Kidney glomerular epithelial cell (primary cell): ENCODE measurements at regions not wholly inside any gene's neighbourhood (a gene's known extent, or its start where the extent isn't known, plus 50 kb on each side); places are given as distances from the start of the nearest gene placed in this dataset.

Experiments
- DNase-seq: peaks from one replicate; lab custom pipeline; 2025; lab: John Stamatoyannopoulos, UW

DNA sequence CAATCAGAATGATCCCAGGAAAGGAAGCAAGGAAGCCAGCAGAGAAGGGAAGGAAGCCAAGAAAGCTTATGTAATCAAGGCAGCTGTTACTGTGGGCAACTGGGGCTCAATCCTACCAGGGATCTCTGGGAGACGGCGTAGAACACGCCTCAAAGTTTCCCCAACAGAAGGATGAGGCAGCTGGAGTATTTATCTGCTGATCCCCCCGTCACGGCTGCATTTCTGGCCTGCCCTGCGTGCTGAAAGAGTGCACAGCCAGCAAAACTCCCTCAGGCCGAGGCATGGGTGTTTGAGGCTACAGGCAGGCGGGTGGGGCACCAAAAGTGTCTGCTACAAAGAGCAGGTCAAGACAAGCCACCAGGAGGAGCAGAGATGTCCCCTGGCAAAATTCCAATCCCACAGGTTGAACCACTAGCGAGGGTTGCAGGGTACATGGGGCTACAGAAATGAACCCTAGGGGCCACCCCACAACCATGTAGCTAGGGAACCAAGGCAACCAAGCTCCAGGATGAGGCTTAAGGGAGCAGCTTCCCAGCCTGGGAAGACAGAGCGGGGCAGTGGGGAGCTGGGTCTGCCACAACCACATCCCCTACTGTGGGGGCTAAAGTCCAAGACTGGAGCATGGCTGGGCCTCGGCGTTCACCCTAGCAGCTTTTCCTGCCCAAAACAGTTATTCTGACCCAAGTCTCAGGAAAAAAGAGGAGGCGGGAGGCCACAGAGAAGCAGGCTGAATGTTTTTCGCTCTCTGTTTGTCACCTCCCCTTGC is 113.4 kb downstream of the BCOR start:
- no peak for DNase-seq

DNA sequence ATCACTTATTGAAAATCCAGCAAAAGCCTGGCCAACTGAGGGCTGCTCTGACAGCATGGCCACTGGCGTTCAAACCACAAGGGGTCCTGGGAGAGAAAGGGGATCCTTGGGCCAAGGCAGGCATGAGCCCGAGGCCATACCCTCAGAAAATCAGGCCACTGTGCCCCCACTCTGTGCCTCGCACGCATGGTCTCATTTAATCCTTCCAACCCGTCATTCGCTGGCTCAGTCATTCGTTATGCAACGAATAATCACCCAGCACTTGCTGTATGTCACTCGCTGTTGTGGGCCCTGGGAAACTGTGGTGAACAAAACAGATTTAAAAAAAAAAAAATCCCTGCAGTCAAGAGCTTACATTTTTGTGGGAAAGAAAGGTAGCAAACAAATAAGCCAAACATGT is 112.7 kb downstream of the BCOR start:
- DNase-seq: no peak

DNA sequence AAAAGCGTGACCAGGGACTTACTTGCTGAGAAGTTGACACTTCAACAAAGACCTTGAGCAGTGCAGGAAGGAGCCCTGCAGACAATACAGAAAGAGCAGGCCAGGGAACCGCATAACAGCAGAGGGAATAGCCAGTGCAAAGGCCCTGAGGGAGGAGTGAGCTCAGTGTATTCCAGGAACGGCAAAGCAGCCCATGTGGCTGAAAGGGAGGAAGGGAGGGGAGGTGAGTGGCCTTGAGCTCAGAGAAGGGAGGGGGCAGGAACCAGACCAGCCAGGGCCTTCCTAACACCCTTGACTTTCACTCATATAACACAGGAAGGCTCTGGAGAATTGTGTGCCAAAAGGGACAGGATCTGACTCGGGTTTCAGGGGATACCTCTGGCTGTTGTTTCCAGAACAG is 112.2 kb downstream of the BCOR start:
- no peak for DNase-seq

DNA sequence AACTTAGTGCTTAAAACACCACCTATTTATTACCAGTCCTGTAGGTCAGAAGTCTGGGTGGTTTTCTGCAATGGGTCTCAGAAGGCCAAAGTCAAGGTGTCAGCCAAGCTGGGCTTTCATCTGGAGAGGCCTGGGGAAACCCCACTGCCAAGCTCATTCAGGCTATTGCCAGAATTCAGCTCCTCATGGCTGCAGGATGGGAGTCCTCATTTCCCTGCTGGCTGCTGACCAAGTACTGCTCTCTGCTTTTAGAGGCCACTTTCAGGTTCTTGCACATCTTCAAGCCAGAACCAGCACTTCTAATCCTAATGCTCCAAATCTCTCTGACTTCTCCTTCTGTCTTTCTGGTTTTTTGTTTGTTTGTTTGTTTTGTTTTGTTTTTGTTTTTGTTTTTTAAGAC is 109.3 kb downstream of the BCOR start:
- no peak for DNase-seq

DNA sequence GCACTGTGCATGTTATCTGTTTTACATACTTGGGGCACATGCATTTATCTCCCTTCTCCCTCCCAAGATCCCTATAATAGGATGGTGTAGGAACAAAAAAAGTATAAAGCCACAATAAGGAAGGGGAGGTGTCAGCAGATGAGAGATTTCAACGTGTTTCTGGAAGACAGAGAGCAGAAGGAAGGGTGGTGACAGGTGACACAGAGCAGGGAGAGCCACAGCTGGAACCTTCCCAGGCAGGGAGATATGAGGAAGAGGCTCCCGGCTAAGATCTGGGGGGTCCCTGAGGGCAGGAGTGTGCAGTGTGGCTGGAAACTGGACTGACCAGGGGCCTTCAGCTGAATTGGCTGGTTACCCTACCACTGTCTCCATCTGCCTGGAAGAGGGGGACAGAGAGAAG is 107.4 kb downstream of the BCOR start:
- DNase-seq: no peak

DNA sequence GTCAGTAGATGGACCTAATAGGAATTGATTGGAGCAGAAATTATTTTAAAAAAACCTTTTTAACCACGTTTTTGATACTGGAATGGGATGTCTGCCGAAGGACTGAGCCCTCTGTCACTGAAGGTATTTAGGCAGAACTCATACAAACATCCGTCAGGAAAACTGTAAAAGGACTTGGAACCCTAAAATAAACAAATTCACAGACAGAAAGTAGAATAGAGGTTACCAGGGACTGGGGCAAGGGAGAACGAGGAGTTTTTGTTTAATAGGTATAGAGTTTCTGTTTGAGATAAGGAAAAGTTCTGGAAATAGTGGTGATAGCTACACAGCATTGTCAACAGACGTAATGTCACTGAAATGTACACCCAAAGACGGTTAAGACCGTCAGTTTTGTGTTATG is 105.5 kb downstream of the BCOR start:
- no peak for DNase-seq

DNA sequence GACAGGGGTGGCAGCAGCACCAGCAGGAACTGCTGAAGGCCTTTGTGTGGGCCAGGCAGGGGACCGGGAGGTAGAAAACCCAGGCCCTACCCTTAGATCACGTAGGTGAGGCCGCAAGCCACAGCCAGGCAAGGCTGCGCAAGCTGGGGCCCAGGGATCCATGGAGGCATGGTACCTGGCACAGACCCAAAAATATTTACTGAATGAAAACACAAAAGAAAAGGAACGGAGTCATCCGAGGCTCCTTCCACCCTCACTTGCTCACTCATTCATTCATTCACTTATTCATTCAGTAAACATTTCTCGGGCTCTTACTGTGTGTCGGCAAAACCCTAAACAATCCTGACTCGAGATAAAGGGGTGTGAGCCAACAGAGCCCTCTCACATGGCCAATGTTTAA is 102.3 kb downstream of the BCOR start:
- no peak for DNase-seq

DNA sequence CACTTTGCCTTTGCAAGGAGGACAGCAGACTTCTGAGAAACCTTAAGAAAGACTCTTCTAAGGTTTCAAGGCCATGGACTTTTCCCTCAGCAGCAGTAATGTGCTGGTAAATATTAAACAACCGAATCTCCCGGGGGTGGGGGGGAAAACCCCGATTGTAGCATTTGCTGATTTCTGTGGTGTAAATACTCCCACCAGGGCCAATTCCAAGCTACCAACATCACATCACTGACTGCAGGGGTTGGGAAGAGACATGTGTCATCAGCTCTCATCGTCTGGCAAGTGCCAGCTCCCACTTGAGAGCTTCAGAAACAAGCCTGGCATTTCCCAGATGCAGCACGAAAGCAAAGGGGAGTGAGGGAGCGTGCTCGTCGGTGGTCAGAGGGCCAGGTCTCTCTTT is 101.2 kb downstream of the BCOR start:
- DNase-seq: peak; percentile 52

DNA sequence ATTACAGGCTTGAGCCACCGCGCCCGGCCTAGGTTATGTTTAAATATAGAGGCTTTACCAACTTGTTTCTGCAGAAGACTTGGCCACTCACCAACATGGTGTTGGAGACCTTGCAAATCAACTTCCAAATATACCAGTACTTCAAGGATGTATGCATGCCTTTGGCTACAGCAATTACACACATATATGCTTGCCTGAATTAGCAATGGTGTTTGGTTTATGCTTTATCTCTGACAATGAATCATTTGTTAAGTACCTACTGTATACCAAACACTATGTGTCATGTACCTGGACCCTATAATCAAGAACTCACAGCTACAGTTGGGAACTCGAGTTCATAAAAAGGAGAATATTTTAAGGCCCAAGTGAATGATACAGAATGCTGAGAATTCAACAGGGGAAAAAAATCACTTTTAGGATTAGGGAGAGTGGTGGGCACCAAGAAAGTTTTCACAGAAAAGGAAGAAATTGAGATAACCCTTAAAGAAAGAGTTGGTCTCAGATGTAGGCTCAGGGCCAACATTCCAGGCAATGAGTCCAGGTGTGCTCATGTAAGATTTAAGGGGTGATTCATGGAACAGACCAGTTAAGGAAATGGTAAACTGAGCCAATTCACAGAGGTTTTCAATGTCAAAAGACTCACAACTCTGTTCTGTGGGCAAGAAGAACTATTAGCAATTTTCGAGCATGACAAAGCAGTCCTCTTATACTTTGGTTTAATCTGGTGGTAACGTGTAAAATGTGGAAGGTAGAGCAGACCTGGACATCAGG is 98.9 kb downstream of the BCOR start:
- no peak for DNase-seq
